ENCODE measurements at regions not wholly inside any gene's neighbourhood (a gene's known extent, or its start where the extent isn't known, plus 50 kb on each side); places are given as distances from the start of the nearest gene placed in this dataset.

- TF ChIP-seq CTCF (IDR thresholded peaks at IDR 0.05; ENCODE audit: insufficient read depth, missing control alignments), result no peak
- FAIRE-seq, result no peak
- no peak for DNase-seq (ENCODE audit: insufficient read length, low spot score)
These were observed 728.6 kb downstream of the SLC4A3 start for GRCh38 chr2:220356076-220356475.

GRCh38 chr2:220365023-220365422, 737.6 kb downstream of the SLC4A3 start:
- DNase-seq (ENCODE audit: insufficient read length, low spot score) (no peak), FAIRE-seq (no peak)
- no peak for TF ChIP-seq CTCF (IDR thresholded peaks at IDR 0.05; ENCODE audit: insufficient read depth, missing control alignments)

GRCh38 chr2:220366765-220367164, 739.3 kb downstream of the SLC4A3 start:
- FAIRE-seq (no peak), DNase-seq (ENCODE audit: insufficient read length, low spot score) (no peak)
- TF ChIP-seq CTCF (IDR thresholded peaks at IDR 0.05; ENCODE audit: insufficient read depth, missing control alignments), result no peak

GRCh38 chr2:220370764-220371163, 743.3 kb downstream of the SLC4A3 start:
- FAIRE-seq, result no peak
- TF ChIP-seq CTCF (IDR thresholded peaks at IDR 0.05; ENCODE audit: insufficient read depth, missing control alignments), result no peak
- DNase-seq (ENCODE audit: insufficient read length, low spot score), result no peak

- FAIRE-seq, result no peak
- no peak for TF ChIP-seq CTCF (IDR thresholded peaks at IDR 0.05; ENCODE audit: insufficient read depth, missing control alignments)
- DNase-seq (ENCODE audit: insufficient read length, low spot score), result no peak
These were observed 743.8 kb downstream of the SLC4A3 start for GRCh38 chr2:220371211-220371610.

GRCh38 chr2:220373878-220374277, 746.4 kb downstream of the SLC4A3 start:
- TF ChIP-seq CTCF (IDR thresholded peaks at IDR 0.05; ENCODE audit: insufficient read depth, missing control alignments), result no peak
- FAIRE-seq (no peak), DNase-seq (ENCODE audit: insufficient read length, low spot score) (no peak)

- no peak for TF ChIP-seq CTCF (IDR thresholded peaks at IDR 0.05; ENCODE audit: insufficient read depth, missing control alignments)
- no peak for FAIRE-seq
- DNase-seq (ENCODE audit: insufficient read length, low spot score), result no peak
These were observed 746.9 kb downstream of the SLC4A3 start for GRCh38 chr2:220374282-220374681.
